Bronchial epithelial cell (primary cell): ENCODE measurements at regions not wholly inside any gene's neighbourhood (a gene's known extent, or its start where the extent isn't known, plus 50 kb on each side); places are given as distances from the start of the nearest gene placed in this dataset.

ENCODE experiments used
- DNase-seq: peaks from one replicate; pipeline ENCODE4 v3.0.0-alpha.2; 2010; ENCODE audit warnings: low read depth
- FAIRE-seq: peaks from 2 replicates; lab custom pipeline; 2011; peaks lifted over from hg19 to GRCh38; lab: Jason Lieb, UNC
- H3K27me3 ChIP-seq: 2 replicates; pipeline ENCODE4 v1.5.1; 2011; ENCODE audit warnings: low read length; ENCODE audit not compliant: control insufficient read depth, insufficient read depth
- H3K36me3 ChIP-seq: 2 replicates; pipeline ENCODE4 v1.5.1; 2011; ENCODE audit warnings: low read length; ENCODE audit not compliant: control insufficient read depth, insufficient read depth
- H3K4me3 ChIP-seq: 2 replicates; pipeline ENCODE4 v1.5.1; 2011; ENCODE audit warnings: mild to moderate bottlenecking, low read depth, low read length, control low read depth
- CTCF ChIP-seq: IDR thresholded peaks from 2 replicates; pipeline ENCODE4 v1.5.1; 2011; ENCODE audit warnings: mild to moderate bottlenecking, moderate library complexity, low read length, control low read depth, inconsistent platforms; ENCODE audit not compliant: insufficient read depth, severe bottlenecking

GRCh38 chr14:96150214-96150613, 54.4 kb upstream of the BDKRB2 start:
- no peak for DNase-seq
- Histone ChIP-seq H3K36me3 (no peaks in the 10 kb centered on the region), H3K4me3 (no peak overlapping the region), H3K27me3 (no peaks in the 10 kb centered on the region)
- no peak for FAIRE-seq
- no peak for TF ChIP-seq CTCF

- FAIRE-seq (no peak), DNase-seq (no peak)
- Histone ChIP-seq H3K4me3 (no peak overlapping the region), H3K27me3 (no peaks in the 10 kb centered on the region), H3K36me3 (no peaks in the 10 kb centered on the region)
- no peak for TF ChIP-seq CTCF
Measured at GRCh38 chr14:96151242-96151641, 53.4 kb upstream of the BDKRB2 start.

GRCh38 chr14:96153003-96153402, 51.6 kb upstream of the BDKRB2 start:
- FAIRE-seq: no peak
- Histone ChIP-seq H3K4me3 (no peak overlapping the region), H3K27me3 (no peaks in the 10 kb centered on the region), H3K36me3 (no peaks in the 10 kb centered on the region)
- TF ChIP-seq CTCF: no peak
- DNase-seq: no peak
